Spleen (tissue), 7 donors: ENCODE measurements at regions not wholly inside any gene's neighbourhood (a gene's known extent, or its start where the extent isn't known, plus 50 kb on each side); places are given as distances from the start of the nearest gene placed in this dataset.

Experiments used
- CTCF ChIP-seq, 11 experiments: fragments of 200-600 bp in 7 of 11; fragments of 450-650 bp in 4 of 11; sonication (generic) in 4 of 11; IDR thresholded peaks in 8 of 11; conservative IDR thresholded peaks in 3 of 11; 1 replicate in 7 of 11; 2 replicates in 4 of 11; pipeline versions ENCODE4 v1.4.0 to v1.8.0; 2016 to 2021; ENCODE audit warnings: antibody characterized with exemption in 11 of 11, inconsistent platforms in 4 of 11, mild to moderate bottlenecking in 1 of 11
- POLR2AphosphoS5 ChIP-seq, 3 donors: sonication (generic); formaldehyde crosslinking; IDR thresholded peaks; one replicate each; pipeline ENCODE4 v1.5.1; 2017; ENCODE audit warnings: antibody characterized with exemption in 3 of 3
- donor health status: DM: no; HTN: no; CAD: no; lungs with moderate emphysema.
- donor health status: DM: no; HTN: no; CAD: no.
- donor health status: DM: no; HTN: no; CAD: no.

DNA sequence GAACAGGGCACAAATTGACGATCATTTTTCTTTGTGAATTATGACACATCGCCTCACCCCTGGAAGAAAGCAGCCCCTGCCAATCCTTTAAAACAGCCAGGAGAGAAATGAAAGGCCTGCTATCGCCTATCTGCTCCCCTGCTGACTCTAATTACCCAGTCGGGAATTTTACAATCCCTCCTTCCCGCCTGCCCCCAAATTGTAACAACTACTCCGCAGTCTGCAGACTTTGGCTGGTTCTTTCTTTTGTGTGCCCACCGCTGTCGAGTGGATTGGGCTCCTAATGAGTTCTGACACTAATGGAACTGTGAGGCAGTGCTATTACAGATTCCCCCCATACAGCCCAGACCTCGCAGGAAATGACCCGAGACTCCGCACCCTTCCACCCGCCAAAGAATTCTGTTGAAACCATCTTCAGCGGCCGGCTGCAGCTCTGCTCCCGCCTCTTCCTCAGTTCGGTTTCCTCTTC lies 281.2 kb upstream of the PARD3B start:
- TF ChIP-seq POLR2AphosphoS5 (IDR thresholded peaks at IDR 0.05) (no peak), CTCF (IDR thresholded peaks at IDR 0.05 in 8 of 11, conservative IDR thresholded peaks at IDR 0.05 in 3 of 11) (no peak)
